Left hindlimb (tissue), 1 donor: ENCODE measurements at regions not wholly inside any gene's neighbourhood (a gene's known extent, or its start where the extent isn't known, plus 50 kb on each side); places are given as distances from the start of the nearest gene placed in this dataset.
"Not testable (repeated sequence)": the region's sequence is repeated elsewhere in the genome, so short reads cannot be mapped to it uniquely, and the experiment has no call there.

Experiments
- DNase-seq: peaks from one replicate; pipeline ENCODE4 v3.0.0-alpha.2; 2018

DNA sequence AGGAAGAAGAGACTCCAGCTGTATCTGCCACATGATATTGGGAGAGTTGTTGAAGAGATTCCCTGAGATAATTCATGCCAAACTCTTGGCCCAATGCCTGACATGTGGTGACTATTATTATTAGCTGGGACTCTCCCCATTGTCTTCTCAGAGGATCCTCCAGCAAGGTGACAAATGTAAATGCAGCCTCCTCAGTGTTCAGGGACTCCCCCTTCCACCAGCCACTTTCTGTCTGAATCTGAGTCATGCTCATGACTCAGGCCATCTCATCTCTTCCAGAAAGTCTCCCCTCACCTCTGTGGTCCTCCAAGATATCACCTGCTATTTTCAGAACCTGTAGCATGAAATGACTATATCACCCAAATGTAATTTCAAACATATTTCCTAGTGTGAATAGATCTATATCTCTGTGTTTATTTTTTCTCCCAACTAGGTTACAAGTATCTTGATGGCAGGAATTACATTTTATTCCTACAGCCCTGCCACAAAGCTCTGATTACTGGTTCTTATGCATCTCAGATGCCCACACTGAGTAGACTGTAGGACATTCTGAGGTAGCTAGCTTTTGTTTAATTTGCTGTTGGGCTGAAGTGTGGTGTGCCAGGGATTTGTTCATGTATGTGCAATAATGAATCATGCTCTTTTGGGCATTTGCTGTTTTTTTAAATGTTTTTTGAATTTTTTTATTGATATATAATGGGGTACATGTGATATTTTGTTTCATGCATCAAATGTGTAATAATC lies 126.6 kb upstream of the IL12B start:
- no peak for DNase-seq

DNA sequence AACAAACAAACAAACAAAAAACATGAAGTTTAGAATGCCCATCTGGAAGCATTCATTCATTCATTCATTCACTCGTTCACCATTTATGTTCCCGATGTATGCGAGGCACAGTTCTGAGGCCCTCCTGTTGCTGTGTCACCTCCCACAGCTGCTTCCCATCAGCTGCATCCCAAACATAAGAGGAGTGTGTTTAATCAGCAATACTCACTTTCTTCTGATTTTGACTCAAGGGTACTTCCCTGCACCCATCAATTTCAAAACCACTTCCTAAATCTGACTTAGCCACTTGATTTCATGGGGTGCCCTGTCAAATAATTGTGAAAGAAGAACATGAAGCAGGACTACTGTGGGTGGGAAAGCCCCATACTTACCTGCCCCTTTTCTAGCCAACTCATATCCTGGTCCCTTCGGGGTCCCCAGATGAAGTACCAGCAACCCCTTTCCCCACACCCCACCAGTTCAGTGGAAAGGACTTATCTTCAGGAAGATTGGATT lies 128.0 kb upstream of the IL12B start:
- no peak for DNase-seq

DNA sequence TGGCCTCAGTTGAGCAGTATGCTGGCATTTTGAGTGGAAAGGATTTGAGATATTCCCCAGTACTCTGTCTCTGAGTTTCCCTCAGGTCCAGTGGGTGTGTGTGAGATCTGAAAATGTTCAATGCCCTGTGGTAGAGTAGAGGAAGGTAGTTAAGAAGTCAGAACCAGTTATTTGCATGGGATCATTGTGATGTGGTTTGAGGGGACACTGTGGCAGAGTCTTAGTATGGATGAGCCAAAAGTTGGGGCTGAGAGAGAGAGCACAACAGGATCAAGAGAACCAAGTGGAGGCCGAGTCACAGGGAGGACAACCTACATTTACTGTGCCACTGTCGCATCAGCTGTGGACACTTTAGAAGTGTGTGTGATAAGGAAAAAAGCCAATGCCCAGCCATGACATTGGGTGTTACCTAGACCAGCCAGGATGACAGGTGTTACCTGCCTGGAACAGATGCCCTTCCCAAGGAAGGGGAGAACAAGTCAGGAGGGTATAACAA lies 128.9 kb upstream of the IL12B start:
- DNase-seq, result no peak

DNA sequence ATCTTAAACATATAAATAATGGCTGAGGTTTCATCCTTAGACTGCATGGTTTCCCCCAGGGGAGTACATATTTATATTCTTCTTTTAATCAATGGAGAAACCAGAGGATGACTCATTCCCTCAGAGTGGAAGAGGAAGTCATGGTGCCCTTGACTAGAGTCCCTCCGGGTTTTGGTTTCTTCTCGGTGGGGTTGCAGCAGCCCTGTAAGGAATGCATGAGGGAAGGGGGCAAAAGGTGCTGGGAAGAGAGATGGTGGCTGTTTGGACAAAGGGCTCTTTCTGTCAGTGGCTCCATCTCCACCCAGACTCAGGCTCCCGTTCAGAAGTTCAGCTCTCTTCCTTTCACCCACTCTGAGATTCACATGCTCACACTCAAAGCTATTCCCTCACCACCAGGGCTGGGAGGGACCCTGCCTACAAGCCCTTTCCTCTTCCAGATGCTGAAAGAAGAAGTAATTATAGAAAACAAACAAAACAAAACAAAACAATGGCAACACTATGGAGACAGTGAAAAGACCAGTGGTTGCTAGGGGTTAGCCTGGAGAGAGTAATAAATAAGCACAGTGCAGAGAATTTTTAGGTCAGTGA lies 129.8 kb upstream of the IL12B start:
- no peak for DNase-seq

DNA sequence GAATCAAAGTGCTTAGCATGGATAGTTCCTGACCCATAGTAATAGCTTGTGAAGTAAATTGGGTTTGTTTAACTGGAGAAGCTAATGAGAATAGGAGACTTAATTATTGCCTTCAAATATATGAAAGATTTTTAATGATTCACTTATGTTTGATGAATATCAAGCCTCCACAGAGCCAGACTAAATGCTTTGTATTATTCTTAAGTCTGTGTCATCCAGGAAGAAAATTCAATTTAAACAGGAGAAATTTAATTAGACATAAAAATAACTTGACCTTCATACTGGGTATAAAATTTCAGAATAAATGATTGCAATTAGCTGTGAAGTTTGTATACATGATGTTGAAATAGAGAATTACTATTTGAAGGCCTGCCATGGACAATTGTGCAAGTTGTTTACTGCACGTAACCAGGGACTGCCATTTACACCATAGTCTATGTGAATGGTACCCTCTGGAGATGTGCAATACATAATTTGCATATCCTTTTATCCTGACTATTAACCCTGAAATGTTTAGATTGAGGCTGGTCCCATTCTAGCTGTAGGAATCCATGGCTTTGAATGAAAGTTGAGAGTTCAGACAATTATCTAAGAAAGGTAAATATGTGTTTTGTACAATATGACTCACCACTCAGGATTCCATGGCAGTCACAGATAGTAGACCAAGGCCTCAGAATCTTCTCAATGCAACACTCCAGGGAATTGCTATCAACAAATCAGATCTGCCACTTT lies 133.5 kb upstream of the IL12B start:
- no peak for DNase-seq

DNA sequence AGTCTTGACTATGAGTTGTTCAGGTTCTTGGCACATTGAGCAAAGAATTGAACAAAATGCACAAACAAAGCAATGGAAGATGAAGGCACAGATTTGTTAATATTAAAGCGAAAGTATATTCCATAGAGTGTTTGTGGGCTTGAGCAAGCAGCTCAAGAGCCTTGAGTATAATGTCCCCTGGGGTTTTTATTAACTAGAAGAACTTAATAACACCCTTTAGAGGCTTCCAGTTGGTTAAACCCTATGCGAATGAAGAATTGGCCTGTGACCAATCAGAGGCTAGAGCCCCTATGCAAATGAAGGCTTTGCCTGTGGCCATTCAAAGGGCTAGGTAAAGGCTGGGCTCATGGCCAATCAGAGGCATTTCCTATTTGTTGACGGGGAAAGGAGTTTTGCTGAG lies 135.3 kb upstream of the IL12B start:
- no peak for DNase-seq

DNA sequence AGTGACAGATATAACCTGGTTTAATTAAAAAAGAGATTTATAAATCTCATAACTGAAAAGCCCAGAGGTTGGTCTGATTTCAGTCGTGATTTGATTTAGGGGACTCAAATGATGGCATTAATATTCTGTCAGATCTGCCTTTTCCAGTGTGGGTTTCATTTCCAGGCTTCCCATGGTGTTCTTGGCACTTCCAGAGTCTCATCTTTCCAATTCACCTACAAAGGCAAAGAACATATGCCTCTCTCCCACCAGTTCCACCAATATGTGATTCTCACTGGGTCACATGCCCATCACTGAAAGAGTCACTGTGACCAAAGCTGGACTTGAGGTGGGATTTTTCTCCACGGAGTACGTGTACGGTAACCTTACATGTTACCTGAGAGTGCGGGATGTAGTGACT lies 137.4 kb upstream of the IL12B start:
- DNase-seq, result no peak

DNA sequence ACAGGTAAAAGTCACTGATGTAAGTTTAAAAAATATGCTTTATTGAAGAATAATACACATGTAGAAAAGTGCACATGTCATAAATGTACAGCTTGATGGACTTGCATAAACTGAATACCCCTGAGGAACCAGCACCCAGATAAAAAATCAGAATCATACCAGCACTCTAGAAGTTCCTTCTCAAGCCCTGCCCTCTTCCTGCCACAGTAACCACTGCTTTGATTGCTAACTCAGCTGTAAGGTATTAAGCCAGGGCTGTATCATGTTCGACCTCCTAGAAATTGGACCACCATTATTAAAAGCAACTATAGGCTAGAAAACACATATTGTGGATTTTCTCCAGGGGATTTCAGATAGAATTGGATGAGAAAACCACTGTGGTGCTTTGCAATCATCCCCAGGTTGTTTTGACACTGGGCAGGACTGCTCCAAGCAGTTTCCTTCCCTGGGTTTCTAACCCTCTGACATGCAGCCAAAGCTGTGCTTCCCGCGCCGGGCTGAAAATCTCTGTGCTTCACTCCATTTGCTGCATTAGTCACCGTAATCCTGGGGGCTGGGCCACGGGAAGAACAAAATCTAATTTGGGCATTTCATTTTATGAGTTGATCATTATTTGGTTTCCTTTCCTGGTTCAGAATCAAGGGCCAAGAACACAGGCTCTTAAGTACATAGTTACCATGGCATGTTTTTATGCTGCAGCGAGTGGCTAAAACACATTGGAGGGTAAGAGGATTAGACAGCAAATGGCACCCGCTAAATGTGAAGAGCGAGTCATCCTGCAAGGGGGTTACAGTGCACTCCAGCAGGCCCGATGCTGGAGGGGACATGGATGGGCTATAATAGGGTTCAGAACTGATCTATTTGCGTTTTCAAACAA lies 139.4 kb upstream of the IL12B start:
- DNase-seq, result no peak

DNA sequence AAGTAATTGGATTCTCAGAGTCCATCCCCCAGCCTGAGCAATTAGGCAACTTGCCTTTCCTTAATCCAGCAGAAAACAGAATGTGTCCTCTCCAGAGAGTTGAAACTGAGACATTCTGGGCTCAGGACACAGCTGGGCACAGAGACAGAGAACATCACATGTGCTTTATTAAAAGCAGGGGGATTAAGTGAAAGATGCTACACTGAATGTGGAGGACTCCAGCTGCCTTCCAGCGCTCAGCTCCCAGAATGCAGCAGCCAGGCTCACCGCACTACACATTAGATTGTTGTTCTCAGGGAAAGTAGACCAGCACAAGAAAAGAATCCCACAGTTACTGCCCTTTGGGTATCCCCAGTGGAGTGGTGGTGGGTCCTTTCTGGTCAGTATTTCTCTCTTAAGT lies 141.6 kb upstream of the IL12B start:
- DNase-seq, result peak; percentile 73

DNA sequence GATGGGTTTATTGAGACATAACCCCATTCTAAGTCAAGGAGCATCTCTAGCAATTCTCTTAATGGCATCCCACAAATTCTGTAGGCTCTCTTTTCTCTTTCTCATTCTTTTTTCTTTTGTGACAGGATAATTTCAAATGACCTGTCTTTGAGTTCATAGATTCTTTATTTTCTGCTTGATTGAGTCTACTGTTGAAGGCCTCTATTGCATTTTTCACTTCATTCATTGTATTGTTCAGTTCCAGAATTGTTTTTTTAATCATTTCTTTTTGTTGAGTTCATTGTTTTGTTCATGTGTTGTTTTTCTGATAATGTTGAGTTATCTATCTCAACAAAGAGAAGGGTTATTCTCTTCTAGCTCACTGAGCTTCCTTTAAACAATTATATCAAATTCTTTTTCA lies 144.7 kb upstream of the IL12B start:
- DNase-seq, result no peak

DNA sequence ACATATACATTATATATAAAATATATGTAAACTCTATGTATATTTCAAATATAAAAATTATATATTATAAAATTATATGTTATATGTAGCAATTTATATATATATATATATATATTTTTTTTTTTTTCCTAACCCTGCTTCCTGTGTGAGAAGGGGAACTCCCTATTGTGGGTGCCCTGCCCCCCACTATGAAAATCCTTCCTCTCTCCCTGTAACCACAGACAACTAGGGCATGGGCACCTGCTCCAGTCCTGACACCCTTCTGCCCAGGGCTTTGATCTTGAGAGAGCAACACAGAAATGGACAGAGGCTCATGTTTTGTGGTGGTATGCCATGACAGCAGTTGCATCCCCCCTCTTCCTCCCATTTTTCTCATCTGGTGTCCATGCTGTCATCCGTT lies 148.7 kb upstream of the IL12B start:
- DNase-seq, result no peak

DNA sequence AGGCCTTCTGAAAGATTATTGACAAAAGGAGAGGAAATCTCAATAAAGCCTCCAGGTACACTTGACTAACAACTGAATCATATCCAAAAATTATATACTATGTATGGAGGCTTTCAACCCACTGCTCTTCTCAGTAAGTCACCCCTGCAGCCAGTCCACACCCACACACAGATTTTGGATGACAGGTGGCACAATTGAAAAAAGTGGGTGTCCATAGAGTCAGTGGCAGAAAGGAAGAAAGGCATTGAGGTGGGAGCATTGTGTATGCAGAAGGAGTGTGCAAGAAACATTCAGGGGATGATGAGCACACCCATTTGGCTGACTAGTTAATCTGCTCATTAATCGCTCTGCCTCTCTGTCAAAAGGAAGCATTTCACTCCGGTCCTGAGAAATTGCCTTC lies 150.6 kb upstream of the IL12B start:
- DNase-seq, result no peak

DNA sequence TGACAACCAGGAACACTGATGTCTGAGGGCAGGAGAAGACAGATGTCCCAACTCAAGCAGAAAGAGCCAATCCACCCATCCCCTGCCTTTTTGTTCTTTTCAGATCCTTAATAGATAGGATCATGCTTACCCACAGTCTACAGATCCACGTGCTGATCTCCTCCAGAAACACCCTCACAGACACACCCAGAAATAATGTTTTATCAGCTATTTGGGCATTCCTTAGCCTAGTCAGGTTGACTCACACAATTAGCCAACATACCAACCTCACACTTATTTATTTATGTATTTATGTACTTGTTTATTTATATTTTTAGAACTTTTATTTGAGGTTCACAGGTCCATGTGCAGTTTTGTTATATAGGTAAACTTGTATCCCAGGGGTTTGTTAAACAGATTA lies 151.5 kb upstream of the IL12B start:
- DNase-seq, result no peak

DNA sequence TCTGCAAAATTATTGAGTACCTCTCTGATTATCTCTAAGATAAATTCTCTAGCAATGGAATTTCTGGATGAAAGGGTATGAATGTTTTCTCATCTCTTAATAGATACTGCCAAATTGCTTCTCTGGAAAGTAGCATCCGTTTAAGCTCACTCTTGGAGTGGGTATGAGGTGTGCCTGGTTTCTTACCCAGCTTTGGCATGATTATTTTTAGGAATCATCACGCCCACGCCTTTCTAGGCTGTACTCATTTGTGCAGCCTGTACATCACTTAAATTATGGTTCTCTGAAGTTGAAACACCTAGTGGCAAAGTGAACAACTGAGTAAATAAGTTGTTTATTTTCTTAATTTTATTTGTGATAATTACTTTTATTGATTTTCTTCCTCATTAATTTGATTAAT lies 156.5 kb upstream of the IL12B start:
- no peak for DNase-seq

DNA sequence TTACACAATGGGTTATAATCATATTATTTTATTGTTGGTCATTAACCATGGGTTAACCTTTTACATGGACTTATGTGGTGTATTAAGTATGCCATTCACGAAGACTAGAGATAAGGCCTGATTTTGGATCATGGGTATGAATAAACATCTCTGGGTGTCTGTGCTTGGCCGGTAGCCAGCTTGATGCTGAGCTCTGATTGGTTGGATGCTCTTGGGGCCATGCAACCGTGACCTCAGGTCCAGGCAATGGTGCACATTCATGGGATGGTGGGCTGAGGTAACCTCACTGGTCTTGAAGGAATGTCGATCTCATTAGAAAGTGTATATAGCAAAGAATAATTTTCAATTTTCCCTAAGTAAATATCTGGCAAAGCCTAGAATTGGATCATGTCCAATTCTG lies 158.2 kb upstream of the IL12B start:
- no peak for DNase-seq

DNA sequence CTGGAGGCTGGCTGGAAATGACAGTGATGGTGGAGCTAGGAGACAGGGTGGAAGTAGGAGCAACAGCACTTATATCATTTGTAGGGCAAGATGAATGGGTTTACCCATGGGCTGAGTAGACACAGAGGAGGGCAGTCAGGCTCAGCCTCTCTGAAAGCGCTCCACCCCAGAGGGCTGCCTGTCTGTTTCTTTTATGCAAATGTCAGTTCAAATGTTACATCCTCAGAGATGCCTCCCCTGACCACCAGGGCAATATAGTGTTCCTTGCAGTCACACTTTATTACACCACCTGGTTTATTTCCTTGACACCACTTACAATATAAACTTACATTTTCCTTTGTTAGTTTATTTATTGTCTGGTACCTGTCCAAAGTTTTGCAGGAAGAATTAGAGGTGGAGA lies 159.5 kb upstream of the IL12B start:
- no peak for DNase-seq

DNA sequence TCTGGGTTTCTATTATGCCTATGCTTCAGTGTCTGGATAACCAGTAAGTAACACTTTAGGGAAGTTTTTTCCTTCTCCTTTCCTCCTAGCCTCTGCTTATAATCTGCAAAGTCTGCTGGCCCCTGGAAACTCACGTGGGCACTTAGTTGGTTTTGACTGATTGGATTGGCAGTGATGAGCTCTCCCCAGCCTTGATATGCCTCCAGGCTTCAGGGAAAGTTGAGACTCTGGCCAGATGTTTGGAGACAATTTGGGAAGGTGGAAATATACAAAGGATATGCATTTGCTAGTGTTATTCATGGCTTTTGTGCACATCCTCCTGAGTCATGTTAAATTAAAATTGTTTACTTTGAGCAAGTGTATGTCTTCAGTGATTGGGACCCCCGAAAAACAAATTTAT lies 160.2 kb upstream of the IL12B start:
- no peak for DNase-seq

DNA sequence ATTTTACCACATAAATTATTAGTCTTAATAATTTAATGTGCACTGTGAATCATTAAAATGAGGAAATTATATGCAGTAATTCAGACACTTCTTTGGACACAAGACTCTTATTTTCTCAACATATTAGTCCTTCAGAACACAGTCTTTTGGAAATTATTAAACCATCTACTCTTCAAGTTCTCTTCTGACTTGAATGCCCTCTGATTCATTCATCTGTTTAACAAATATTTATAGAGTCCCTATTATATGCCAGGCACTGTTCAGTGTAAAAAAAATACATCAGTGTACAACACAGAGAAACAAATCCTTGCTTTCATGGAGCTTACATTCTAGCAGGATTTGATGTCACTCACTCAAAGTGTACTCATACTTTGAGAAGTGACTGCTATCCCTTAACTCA lies 163.4 kb upstream of the IL12B start:
- DNase-seq, result no peak

DNA sequence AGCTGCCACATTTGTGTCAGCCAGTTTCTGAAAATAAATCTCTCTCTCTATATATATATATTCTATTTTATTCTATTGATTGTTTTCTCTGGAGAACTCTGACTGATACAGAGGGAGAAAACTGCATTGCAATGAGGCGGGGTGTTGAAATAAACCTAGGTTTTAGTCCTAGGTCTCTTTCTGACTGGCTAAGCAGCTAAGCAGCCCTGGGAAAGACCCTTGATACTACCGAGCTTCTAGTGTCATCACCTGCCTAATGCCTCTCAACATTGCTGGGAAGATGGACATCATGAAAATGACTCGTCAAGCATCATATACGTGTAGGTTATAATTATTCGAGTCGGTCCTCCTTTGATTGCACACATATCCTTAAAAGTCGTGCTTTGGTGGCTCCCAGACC lies 166.5 kb upstream of the IL12B start:
- DNase-seq, result no peak

DNA sequence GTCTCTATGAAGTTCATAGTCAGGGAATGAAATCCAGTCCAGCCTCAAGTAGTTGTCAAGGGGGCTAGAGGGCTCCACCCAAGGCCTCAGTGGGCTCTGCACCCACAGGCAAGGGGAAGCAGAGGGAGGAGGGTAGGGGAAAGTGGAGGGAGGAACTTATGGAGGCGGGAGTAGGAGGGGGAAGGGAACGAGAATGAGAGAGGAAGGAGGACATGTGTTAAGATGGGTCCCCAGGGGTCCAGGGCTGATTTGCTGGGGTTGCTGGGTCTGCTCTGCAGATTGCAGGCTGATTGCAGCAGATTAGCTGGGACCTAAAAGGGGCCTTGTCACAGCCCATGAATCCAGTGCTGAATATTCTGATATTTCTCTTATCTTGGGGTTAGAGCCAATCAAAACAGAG lies 166.9 kb upstream of the IL12B start:
- no peak for DNase-seq

DNA sequence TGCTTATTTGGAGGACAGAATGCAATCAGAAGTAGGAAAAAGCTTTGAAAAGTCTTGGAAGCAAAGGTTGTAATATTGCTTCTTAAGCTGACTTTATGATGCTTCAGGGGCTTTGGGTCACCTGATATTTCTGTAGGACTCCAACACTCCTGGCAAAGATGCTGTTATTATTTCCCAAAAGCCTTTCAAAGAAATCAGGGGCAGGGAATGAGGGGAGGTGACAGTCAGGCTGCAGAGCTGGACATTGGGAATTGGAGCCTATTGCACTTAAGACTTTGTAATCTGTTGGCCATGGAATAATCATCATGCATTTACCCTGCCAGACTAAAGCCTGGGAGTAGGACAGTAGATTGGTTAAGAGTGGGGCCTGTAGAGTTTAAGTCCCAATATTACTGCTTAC lies 168.3 kb upstream of the IL12B start:
- no peak for DNase-seq

DNA sequence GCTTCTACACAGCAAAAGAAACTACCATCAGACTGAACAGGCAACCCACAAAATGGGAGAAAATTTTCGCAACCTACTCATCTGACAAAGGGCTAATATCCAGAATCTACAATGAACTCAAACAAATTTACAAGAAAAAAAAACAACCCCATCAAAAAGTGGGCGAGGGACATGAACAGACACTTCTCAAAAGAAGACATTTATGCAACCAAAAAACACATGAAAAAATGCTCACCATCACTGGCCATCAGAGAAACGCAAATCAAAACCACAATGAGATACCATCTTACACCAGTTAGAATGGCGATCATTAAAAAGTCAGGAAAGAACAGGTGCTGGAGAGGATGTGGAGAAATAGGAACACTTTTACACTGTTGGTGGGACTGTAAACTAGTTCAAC lies 171.8 kb upstream of the IL12B start:
- DNase-seq, result not testable (repeated sequence)

DNA sequence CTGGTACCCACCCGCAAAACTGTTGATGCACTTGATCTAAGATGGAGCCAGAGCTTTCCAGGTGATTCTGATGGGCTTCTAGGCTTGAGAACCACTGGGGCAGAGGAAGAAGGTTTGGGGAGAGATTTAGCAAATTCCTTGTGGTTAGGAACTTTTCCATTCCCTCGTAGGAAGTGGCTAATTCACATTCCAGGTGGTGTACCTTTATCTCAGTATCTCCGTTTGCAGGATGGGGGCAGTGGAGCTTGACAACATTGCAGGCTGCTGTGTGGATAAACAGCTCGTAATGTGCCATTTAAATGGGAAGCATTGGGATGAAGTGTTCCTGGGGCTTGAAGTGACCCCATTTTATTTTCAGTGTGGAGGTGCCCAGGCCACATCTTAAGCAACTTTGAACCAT lies 172.9 kb upstream of the IL12B start:
- DNase-seq, result no peak
